Erythroblast (primary cell): ENCODE measurements at regions not wholly inside any gene's neighbourhood (a gene's known extent, or its start where the extent isn't known, plus 50 kb on each side); places are given as distances from the start of the nearest gene placed in this dataset.

Experiments
- DNase-seq, 2 experiments: peaks; one replicate each; lab custom pipeline; 2025; lab: John Stamatoyannopoulos, UW
- GATA1 ChIP-seq: IDR thresholded peaks from 2 replicates; pipeline ENCODE4 v1.6.1; 2011; ENCODE audit warnings: low read depth, mild to moderate bottlenecking, control low read depth, low read length, moderate library complexity
- POLR2A ChIP-seq: IDR thresholded peaks from 2 replicates; pipeline ENCODE4 v1.6.1; 2011; ENCODE audit warnings: mild to moderate bottlenecking, low read length

DNA sequence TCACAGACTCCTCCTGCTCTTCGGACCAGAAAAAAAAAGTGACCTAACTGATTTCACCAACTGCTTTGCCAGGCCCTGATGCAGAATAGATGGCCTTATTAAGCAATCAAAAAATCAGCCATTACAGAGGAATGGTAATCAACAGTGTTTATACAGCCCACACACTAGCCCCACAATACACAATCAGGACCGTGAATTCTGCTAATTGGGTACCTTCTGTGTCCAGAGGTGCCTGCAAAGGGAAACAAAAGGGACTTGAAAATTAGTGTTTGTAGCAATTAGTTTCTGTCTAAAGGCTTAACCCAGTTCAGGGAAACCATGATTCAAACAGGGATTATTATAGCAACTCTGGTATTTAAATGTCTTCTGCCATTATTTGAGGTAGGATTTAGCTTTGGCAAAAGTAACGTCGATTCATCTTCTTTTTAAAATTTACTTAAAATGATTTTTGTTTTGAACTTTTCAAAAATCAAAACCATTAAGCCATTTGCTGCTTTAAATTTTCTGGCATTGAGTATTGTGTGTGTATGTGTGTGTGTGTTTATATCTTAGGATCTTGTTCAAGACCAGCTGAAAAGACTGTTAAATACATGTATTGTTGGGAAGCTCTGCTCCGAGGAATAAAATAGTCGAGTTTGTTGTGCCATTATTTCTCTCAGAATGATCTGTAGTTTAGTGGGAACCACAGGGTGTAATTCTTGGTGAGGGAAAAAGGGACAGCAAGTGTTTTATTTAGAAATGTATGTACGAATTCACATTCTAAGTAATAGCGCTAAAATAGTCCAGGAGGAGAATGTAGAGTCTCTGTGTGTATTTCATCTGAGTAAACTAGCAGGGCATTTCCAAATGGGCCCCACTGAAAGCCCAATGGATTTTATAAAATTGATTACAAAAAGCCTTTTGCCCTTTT, 156.1 kb downstream of the PTCSC3 start:
- no peak for TF ChIP-seq POLR2A
- TF ChIP-seq GATA1: no peak

DNA sequence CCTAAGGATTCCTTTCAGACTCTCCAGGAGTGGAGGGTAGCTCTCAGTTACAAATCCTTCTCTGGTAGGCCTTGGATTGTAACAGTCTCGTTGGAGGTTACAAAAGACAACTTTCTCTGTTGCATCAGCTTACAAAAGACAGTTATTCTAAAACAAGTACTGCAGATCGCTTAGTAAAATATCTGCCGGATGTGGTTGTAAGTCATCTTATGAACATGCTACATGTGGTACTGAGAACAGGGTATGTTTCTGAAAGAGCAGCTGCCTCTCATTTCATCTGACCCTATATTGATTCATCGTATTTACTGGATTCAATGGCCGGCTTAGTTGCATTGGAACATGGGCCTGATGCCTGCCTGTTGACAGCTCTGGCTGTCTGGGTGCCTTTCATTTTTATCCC, 157.4 kb downstream of the PTCSC3 start:
- TF ChIP-seq POLR2A: no peak
- no peak for TF ChIP-seq GATA1
- DNase-seq: no peak

More for the DNA sequence above, 156.1 kb downstream of the PTCSC3 start:
- no peak for DNase-seq

DNA sequence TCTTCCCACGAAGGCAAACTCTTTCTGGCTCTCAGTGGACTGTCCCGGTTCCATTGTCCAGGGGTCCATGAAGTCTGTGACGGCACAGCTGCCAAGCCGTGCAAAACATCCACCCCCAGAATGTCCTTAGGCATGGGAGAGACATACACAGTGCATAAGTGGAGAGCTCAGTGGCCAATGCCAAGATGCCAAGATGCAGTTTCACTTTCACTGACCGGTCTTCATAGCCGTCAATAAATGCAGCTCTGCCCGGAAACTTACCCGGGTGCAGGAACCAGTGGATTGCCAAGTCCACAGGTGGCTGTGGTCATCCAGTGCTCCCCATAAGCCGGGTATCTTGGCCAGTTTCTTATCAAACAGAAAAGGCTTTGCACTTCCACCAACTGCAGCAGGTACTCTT, 162.3 kb downstream of the PTCSC3 start:
- TF ChIP-seq GATA1: no peak
- no peak for DNase-seq

DNA sequence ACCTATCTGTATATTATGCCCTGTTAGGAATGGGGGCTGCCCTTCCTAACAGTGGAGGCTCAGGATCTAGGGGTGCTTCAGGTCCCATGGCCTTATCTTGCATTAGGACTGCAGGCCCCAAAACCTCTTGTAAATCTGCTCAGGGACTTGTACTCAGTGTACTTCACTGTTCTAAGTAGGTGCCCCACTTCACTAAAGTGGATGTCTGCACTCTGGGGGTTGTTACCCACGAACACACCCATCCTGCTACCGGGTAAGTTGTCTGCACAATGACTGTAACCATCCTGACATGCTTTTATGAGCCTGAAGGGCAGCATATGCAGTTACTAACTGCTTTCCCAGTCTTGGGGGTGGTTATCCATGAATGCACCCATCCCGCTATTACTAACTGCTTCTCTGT, 163.0 kb downstream of the PTCSC3 start:
- TF ChIP-seq GATA1: no peak
- TF ChIP-seq POLR2A: no peak
- DNase-seq: no peak

DNA sequence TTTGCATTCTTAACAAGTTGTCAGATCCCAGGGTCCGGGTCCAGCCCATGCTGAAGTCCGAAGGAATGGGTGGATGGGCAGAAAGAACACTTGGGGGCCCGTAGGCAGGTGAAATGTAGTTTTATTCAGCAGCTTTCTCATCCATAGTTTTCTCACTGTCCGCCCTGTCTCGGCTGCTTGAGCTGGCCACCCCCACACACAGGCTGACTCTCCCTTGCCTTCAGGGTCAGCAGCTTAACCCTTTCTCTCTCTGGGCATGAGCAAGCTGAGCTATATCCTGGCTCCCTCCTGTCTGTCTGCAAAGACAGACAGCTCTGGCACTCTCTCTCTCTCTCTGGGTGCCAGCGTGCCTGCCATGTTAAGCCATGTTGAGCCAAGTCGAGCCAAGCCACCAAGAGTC, 163.9 kb downstream of the PTCSC3 start:
- DNase-seq: no peak
- TF ChIP-seq GATA1 (no peak), POLR2A (no peak)

DNA sequence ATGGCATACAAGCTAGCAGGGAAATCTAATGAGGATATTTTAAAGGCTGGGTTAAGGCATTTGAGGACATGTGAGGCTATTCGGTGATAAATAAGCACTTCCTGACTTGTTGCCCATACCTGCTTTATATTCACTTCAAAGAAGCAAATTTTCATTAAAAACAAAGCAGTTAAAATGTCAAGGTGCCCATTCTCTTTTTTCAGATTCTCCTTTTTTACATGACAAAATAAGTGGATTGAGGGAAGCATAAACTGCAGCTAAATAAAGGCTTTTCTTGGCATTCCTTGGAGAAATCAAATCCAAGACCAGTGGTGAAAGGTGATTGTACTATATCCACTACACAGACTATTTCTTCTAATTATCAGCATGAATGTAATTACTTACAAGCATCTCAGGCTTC, 166.9 kb downstream of the PTCSC3 start:
- no peak for DNase-seq
- no peak for TF ChIP-seq GATA1
- no peak for TF ChIP-seq POLR2A

DNA sequence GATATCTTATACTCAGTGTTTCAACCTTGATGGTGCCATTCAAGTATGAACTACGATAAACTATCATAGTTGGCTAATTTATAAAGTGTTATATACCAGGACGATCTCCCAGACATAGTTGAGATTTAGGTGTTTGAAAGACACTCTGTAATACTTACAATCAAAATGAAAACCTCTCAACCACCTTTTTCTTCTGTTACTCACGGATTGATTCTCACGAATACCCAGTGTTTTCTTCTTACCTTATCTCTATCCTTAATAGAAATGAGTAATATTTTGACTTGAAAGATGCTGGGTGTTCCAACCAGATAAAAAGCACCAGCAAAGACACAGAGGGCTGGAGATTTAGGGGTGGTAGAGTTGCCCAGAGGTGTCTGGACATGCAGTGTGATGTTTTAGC, 169.9 kb downstream of the PTCSC3 start:
- DNase-seq: no peak
- TF ChIP-seq POLR2A (no peak), GATA1 (no peak)

DNA sequence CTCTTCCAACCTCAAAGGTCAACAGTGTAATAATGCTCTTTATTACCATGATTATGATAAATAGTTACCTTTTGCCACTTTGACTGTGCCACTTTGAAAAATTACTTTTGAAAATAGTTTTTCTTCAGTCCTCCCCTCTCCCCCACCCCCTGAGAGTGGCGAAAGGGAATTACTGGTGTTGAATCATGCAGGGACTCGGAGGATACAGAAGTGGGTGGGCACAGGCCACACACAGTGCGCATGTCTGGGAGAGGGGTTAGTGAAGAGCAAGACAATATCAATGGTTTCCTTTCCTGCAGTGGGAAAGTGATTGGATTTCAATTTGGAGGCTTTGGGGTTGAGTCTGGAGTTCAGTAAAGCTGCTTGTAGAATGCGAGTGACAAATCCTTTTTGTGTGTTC, 170.9 kb downstream of the PTCSC3 start:
- DNase-seq: no peak
- no peak for TF ChIP-seq POLR2A
- TF ChIP-seq GATA1: no peak

DNA sequence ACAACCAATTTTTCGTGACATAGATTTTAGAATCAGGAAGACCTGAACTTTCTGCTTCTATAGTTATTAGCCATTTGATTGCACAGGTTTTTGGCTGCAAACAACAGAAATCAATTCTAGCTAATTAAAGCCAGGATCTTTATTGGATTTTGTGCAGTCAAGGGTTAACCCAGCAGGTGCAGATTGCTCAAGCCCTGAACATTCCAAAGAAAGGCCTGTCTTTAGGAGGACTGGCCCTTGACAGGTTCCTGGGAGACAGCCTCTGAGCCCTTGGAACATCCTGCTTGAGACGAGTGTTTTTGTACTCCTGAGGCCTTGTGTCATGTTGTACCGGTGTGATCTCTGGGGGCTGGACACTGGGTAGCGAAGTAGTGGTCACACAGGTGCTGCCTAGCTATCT, 174.6 kb downstream of the PTCSC3 start:
- DNase-seq: no peak
- TF ChIP-seq POLR2A (no peak), GATA1 (no peak)

DNA sequence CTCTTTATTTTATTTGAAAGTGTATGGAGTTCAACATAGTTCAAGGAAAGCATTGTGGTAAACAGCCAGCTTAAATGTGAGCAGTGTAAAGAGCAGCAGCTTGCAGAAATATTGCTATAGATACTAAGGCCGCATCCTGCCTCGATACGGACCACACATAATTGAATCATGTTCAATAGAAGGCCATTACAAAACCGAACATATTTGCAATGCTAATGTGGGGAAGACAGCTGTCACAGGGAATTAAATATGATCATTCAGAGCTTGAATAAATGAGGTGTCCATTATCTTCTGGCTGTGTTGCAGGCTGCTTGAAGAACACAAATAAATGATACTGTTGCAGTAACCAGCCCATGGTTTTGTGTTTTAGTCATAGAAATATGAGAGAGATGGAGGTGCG, 173.2 kb downstream of the BRMS1L start:
- TF ChIP-seq GATA1 (no peak), POLR2A (no peak)
- DNase-seq: no peak

DNA sequence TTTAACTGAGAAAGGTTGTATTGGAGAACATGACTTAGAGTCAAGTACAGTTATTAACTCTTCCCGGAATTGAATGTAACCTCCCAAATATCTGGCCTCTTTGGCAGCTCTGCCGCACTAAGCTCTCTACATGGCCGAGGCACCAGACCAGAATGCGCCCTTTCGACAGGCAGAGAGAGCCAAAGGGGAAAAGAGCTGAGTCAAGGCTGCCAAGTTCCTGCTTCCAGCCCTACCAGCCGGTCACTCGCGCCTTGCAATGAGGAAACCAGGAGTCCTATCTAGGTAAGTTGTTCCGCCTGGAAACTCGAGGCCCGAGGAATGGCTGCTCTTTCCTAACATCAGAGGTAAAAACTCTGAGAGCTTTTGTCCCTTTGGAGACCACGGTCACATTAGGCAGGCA, 172.2 kb downstream of the BRMS1L start:
- TF ChIP-seq POLR2A (no peak), GATA1 (no peak)
- no peak for DNase-seq

DNA sequence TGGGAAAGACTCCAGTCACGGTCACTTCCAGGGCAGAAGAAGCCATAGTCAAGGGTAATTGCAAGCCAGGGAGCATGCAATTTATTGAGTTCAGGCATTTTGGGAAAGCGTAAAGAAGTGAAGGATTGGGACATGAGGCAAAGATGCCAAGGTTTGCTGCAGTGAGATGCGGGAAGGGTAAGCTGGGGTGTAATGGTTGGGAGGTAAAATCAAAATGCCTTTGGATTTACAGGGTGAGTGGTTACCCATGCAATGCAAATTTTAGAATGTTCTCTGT, 167.5 kb downstream of the BRMS1L start:
- TF ChIP-seq POLR2A (no peak), GATA1 (no peak)
- DNase-seq: no peak

DNA sequence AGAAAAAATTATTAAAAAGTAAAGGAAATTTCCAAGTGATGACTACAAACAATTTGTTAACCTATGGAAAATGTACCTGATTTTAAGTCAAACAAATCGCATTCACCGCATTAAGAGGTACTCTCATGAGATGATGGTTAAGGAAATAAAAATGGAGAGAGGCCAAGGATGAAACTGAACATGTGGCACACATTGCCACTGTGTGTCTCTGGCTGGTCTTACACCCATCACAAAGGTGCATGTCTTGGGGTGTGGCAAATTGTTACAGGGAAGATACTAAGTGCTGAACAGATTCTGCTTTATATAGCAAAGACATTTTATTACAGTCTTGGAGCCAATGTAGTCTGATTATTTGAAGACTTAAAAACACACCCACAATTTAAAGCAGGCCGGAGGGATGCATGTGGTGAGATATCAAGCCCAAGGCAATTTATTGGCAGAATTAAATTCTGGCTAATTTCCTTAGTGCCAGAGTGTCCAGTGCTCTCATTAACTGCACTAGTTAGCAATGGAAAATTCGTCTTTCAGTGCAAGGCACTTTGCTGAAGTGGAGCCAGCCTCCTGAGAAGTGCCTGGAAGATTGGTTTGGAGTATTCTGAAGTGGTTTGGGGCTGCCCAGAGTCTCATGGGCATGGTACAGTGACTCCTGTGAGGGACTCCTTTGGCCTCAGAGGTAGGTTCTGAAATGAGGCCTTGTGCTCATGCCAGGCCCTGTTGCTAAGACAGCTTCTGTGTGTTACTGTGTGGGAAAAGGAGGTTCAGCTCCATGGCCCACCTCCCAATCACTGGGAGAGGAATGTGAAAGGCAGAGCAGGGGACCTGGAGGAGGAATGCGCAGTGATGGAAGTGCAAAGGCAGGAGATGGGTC, 166.9 kb downstream of the BRMS1L start:
- TF ChIP-seq GATA1: no peak
- no peak for TF ChIP-seq POLR2A
- no peak for DNase-seq

DNA sequence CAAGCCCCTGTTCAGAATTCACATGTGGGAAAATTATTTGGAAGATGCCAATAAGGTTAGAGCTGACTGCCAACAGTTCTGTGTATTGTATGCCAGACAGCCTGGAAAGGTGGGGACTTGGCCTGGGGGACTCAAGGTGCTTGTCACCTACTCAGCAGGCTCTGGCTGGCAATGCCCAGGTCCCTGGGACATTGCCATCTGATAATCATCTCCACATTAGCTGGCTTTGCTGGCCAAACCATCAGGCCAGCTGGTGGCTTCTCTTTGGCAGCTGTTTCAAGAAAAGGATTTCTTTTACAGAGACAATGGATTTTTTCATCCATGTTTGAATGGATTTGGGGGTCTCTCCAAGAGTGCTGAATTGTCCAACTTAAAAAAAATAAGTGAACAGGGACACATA, 165.2 kb downstream of the BRMS1L start:
- DNase-seq: no peak
- TF ChIP-seq POLR2A (no peak), GATA1 (no peak)
